ENCODE measurements at regions not wholly inside any gene's neighbourhood (a gene's known extent, or its start where the extent isn't known, plus 50 kb on each side); places are given as distances from the start of the nearest gene placed in this dataset.

- H3K79me2 ChIP-seq (ENCODE audit: insufficient read depth, low read length), result no peaks in the 10 kb centered on the region
- POLR2A ChIA-PET, result no interaction called here
- H3K36me3 ChIP-seq (replicated peaks in 1 of 2; ENCODE audit: control insufficient read depth in 1 of 2, insufficient read depth in 2 of 2, low read length in 2 of 2), result no peaks in the 10 kb centered on the region
- H3K4me3 ChIP-seq (replicated peaks in 1 of 3; ENCODE audit: insufficient read depth in 1 of 3, low read depth in 2 of 3, low read length in 3 of 3), result no peak overlapping the region
- no peak overlapping the region for H3K27ac ChIP-seq (ENCODE audit: extremely low read length, insufficient read depth, low read length)
- DNase-seq (ENCODE audit: low spot score), result no peak
- TF ChIP-seq, protein P1, sequence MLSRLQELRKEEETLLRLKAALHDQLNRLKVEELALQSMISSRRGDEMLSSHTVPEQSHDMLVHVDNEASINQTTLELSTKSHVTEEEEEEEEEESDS (CRISPR knock-in tag; IDR thresholded peaks at IDR 0.05; ENCODE audit: borderline replicate concordance), result no peak
- TF ChIP-seq ZNF775 (CRISPR knock-in tag; IDR thresholded peaks at IDR 0.05; ENCODE audit: borderline replicate concordance) (no peak), ZNF709 (CRISPR knock-in tag; IDR thresholded peaks at IDR 0.05) (no peak), PAWR (CRISPR knock-in tag; IDR thresholded peaks at IDR 0.05; ENCODE audit: borderline replicate concordance) (no peak), ZNF501 (CRISPR knock-in tag; IDR thresholded peaks at IDR 0.05) (no peak), FIP1L1 (IDR thresholded peaks at IDR 0.05; ENCODE audit: borderline replicate concordance, insufficient read depth, low read depth, low read length) (no peak), HNRNPUL1 (IDR thresholded peaks at IDR 0.05; ENCODE audit: low read depth, low read length) (no peak), ZNF784 (CRISPR knock-in tag; IDR thresholded peaks at IDR 0.05; ENCODE audit: borderline replicate concordance) (no peak), NFATC3 (CRISPR knock-in tag; IDR thresholded peaks at IDR 0.05) (no peak), PATZ1 (CRISPR knock-in tag; IDR thresholded peaks at IDR 0.05) (no peak), ATF7-NPFF (CRISPR knock-in tag; IDR thresholded peaks at IDR 0.05; ENCODE audit: low read depth) (no peak), MBD4 (IDR thresholded peaks at IDR 0.05; ENCODE audit: borderline replicate concordance, low read length) (no peak), MED1 (CRISPR knock-in tag; IDR thresholded peaks at IDR 0.05) (no peak), ZNF282 (IDR thresholded peaks at IDR 0.05; ENCODE audit: partially characterized antibody) (no peak), ZNF18 (CRISPR knock-in tag; IDR thresholded peaks at IDR 0.05; ENCODE audit: insufficient replicate concordance) (no peak), ZNF362 (CRISPR knock-in tag; IDR thresholded peaks at IDR 0.05; ENCODE audit: borderline replicate concordance) (no peak)
- WGBS (ENCODE audit: low lambda C conversion rate), result 2% methylated on average over 3 of the region's 3 CpGs
- BruUV-seq (replicated peaks), result no TSS peak
- no peak overlapping the region for H3K4me2 ChIP-seq (ENCODE audit: low read depth, low read length)
- peaks cover 47% of the 10 kb centered on the region for H3K9me3 ChIP-seq (ENCODE audit: low read length)
- intact Hi-C loops (cut with micrococcal nuclease; ENCODE audit: unreplicated experiment) (no loop called here), in situ Hi-C loops (cut with HindIII; ENCODE audit: extremely low pct_ligation_motif_present, low pct_unique_long_range_greater_than_20kb) (no loop called here)
- H3K27me3 ChIP-seq (ENCODE audit: control insufficient read depth in 1 of 2, insufficient read depth in 2 of 2, low read length in 2 of 2), result no peaks in the 10 kb centered on the region
- FAIRE-seq, result no peak
- H3K9ac ChIP-seq (ENCODE audit: insufficient read depth, low read depth, low read length), result no peak overlapping the region
- CTCF ChIA-PET (ENCODE audit: low intra/inter-chr PET ratio, low total read pairs), result no interaction called here
- H4K20me1 ChIP-seq (ENCODE audit: insufficient read depth, low read length), result no peaks in the 10 kb centered on the region
- H3K4me1 ChIP-seq (ENCODE audit: insufficient read depth, low read length), result no peaks in the 10 kb centered on the region
- ATAC-seq, result no peak
- H2AFZ ChIP-seq (ENCODE audit: low read length), result no peak overlapping the region
These were observed 192.8 kb upstream of the ADGRL2 start for GRCh38 chr1:81607924-81608323.

All from HepG2 (cell line).